ENCODE measurements at regions not wholly inside any gene's neighbourhood (a gene's known extent, or its start where the extent isn't known, plus 50 kb on each side); places are given as distances from the start of the nearest gene placed in this dataset.

DNA sequence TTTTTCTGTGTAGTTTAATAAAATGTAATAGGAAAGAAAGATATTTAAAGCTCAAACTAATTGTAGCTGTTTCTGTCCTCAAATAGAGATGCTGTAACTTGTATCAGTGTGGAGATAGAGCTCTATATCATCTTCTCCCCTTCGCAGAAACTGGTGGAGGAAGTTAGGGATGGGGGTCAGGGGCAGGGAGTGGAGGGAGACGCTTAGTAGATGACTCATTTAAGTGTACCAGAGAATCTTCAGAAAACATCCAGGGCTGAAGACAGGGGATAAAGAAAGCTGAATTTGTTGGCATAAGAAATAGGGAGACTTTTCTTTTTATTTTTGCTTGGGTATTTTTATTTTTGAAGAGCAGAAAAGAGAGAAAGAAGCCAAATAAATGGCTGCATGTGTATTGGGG, 282.6 kb upstream of the DPYD start:
- DNase-seq (ENCODE audit: low read depth): peak; percentile 31

DNA sequence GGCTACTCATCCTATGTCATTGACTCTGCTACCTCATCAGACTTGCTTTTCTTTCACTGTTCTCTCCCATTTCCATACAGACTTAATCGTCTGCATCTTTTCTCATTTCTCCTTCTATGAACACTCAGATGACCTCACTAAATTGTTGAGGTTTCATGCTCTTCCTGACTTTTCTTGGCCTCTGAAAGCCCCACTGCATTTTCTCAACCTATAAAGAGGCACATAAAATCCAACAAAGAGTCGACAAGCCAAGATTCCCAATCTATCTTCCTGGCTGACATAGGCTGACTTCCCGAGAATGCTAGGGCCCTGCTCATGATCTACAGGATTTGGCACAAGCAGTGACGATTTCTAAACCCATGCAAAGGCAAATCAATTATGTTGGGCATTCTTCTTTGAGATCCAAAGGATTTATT, 280.8 kb upstream of the DPYD start:
- peak; percentile 32 for DNase-seq (ENCODE audit: low read depth)

DNA sequence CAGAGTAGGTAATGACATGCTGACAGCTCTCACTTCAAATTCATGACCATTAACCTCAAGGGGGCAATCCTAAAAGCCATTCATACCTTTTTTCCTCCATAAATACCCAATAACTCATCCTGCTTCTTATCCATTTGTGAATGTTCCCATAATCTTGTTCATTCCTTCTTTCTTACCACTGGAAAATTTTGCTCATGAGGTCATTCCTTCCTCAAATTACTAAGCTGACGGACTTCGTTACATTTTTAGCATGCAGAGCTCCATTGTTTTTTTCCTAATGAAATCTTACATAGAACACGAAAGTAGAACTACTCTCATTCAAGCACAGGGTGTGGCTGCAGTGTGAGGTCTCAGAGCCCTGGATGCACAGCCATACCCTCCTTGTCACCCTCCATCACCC, 276.5 kb upstream of the DPYD start:
- no peak for DNase-seq (ENCODE audit: low read depth)

DNA sequence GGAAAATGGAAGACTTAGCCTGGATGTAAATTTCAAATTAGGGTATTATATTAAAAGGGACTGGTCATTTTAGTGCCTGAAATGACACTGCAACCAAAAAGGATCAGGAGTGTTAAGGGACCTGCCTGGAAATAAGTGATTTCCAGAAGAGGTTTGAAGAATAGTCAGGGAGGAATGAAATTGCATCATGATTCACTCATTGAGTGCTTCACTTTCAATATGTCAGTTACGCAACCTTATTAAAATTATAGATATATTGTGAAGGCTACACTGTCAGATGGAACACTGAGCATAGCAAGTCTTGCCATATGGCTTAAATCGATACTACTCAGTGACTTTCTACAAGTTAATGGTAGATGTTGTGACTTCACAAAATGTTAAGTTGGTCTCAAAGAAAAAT, 275.2 kb upstream of the DPYD start:
- no peak for DNase-seq (ENCODE audit: low read depth)

DNA sequence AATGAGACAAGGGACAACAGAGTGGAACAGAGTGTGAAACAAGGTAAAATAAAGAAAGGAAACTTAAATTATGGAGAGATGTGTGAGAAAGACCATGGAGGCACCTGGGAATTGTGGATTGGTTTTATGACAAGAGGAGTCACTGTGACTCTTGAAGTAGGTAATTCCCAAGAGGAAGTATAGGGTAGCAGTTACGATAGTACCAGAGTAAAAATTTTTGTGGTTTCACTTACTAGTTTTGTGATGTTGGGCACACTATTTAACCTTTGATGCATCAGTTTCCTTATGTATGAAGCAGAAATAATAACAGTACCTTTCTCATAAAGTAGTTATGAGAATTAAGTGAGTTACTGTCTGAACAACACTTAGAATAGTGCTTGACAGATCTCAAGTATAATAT, 267.9 kb upstream of the DPYD start:
- DNase-seq (ENCODE audit: low read depth): no peak

DNA sequence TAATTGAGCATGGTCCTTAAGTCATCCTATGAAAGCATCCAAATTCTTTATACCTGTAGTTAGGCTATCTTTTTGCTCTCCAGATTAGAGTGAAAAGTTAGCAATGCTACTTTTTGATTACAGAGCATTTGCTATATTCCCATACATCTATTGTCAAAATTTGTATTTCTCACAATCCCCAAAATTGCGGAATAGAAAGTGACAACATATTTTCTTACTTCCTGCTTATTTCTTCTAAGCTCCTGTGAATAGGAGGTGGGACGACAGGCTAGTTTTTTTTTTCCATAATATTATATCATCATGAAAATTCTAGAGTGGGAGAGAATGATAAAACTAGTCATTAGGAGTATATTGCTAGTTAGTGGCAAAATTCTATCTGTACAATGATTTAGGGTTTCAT, 264.0 kb upstream of the DPYD start:
- no peak for DNase-seq (ENCODE audit: low read depth)

DNA sequence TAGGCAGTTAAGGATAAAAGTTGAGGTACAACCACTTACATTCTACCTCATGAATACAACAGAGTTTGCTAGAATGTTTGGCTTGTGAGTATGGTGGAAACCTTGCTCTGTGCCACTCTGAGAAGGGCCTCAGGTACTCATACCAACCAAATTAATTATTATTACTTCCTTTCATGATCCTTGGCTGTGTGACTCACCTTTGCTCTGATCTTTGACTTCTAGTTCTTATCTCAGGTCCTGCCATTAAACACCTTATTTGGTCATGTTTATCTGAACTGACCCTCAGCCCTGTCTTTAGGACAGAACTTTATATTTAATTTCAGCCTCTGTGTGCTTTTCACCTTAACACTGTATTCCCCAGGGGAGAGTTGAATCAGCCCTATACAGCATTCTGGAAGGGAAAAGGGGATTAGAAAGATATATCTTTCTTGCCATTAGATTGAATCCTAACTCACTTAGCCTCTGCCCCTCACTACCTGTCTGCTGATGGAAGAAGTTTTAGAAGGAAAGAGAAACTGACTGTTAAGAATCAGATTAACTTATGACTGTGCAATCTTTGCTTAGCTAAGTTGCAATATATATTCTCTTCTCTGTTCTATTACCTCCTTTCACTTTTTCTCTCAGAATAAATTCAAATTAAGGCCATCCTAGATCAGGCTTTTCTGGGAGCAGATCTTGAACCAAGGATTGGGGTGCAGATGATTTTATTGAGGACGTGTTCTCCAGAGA, 260.4 kb upstream of the DPYD start:
- no peak for DNase-seq (ENCODE audit: low read depth)

DNA sequence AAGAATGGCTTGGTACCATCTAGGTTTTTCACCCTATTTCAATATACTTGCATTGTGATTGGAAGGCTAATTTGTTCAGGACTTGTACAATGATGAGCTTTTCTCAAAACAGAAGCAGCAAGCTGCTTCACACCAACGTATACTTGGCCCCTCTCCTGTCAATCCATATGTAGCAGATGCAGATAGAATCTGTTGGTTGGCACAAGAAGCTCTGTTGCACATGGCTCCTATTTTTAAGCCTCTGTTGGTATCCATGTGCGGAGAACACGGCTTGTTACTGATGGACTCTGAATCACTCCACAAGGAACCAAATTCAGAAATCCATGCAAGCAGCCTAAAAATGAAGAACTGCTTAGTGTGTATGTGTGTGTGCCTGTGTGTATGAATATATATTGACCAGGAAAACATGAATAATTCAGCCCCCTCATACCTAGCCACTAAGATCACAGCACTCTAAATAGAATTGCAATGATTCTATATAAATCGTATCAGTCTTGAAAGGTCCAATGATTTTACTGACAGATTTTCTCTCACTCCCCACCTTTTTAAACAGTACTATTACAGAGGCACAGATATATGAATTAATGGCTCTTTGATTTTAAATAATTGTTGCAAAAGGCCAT, 258.4 kb upstream of the DPYD start:
- no peak for DNase-seq (ENCODE audit: low read depth)

DNA sequence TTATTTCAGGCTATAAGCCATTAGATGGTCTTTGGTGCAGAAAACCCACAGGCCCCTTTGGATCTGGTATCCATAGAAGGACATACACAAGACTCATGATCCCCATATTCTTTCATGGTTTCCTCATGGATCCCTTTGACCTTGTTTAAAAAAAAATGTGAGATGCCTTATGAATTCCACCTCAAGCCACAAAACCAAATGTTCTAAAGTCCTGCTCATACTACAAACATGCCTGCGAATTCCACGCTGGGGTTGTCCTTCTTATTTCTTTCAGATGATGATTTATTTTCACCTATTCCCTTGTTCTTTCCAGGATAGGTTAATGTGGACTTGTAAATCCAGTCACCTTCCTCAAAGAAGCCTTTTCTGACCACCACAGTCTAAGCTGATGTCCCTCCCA, 256.9 kb upstream of the DPYD start:
- no peak for DNase-seq (ENCODE audit: low read depth)

DNA sequence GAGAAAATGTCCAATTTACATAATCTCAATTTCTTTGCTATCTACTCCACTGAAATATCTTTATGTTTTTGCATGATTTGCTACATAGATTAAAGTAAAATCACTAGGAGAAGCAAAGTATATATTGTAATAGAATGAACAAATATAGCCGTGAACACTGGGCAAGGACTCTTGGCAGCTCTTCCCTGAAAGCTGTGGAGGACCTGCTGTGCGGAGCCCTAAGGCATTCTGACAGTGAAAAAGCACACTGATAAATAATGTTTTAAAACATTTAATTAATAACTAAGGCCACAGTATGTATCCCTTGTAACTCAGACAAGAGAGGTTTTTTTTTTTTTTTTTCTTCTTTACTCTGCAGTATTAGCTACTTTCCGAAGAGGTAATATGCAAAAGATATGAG, 256.1 kb upstream of the DPYD start:
- DNase-seq (ENCODE audit: low read depth): no peak

DNA sequence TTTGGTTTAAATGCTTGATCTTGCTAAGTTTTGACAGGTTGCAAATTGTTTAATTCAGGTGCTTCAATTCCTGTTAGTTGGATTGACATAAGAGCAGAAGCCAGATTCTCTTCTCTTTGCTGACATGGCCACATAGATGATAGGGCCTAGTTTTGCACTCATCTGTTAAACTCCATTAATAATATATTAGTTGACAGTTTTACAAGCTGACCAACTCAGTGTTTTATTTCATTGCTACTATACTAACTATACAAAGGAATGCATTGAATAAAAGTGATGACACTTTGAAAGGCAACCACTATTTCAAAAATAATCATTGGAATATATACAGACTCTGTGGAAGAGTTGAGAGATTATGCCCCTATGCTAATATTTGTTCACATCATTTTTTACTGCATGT, 255.6 kb upstream of the DPYD start:
- no peak for DNase-seq (ENCODE audit: low read depth)

DNA sequence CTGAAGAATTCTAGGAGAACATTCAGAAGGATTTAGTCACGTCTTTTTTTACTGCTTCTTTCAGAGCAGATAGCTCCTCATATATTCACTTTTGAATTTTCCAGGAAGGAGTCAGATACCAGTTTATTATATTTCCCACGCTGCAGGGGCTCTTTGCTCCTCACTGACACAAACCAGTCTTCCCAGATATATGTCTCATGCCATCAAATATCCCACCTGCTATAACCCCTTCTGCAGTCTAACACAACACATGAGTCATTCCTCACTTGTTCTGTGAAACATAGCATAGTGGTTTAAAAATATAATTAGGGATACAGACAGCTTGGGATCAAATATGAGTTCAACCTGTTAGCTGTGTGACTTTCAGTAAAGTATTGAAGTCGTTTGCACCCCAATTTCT, 251.7 kb upstream of the DPYD start:
- no peak for DNase-seq (ENCODE audit: low read depth)

DNA sequence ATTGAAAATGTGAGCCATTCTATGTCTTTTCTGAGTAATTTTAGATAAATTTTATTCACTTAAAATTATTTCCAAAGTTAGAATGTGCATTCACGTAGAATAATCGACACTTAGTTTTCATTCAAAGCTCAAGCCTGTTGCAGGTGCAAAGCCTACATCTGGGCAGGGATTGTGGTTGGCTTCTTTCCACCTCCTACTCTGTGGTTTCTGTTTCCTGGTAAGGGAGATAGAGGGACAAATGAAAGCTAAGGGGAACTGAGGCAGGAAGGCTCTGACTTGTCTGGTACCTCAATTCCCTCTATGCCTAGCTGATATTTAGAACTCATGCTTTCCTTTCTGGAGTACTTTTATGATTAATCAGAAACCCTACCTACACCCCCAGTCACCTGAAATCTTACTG, 251.2 kb upstream of the DPYD start:
- no peak for DNase-seq (ENCODE audit: low read depth)

DNA sequence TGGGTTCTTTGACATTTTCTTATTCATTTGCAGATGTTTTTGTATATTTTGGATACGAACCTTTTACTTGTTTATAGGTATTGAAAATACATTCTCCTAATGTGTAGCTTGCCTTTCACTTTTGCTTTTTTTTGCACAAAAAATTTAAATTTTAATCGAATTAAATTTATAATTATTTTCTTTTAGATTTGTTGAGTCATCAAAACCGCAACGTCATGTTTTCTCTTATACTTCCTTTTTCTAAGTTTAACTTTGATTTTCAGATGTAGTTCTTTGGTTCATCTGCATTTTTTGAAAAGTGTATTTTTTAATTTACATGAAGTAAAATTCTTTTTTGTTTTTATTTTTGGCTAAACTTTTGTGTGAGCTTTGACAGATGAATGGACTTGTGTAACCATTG, 243.7 kb upstream of the DPYD start:
- DNase-seq (ENCODE audit: low read depth): no peak

DNA sequence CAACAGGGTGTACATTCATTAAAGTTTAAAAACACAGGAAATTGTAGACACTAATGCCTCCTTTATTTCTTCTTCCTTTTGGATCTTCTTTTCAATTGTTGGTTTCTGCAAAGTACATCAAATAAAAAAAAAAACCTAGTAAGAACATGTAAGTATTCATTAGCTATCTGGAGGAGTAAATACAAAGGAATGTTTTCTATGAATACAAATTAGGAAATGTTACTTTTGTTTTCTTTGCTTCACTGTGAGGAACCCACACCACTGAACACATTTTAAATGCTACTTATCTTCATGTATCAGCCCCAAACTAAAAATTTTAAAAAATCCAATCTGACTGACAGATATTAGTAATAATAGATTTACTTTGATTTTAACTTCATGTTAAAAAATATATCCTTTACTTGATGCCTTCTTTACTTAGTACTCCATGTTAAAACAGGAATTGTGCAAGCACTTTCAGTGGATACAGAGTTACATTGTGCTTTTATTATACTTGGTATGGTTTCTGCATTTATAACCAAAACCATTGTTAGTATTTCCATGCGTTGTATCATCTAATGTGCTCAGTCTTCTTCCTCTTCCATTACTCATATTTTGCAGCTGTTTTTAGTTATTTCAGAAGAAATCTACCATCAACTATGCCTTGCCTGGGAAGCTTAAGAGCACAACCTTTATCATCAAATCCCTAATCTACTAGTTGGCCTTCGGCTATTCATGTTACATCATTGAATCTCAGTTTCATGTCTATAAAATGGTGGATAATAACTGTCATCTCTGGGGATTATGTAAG, 236.9 kb upstream of the DPYD start:
- peak; percentile 30 for DNase-seq (ENCODE audit: low read depth)

DNA sequence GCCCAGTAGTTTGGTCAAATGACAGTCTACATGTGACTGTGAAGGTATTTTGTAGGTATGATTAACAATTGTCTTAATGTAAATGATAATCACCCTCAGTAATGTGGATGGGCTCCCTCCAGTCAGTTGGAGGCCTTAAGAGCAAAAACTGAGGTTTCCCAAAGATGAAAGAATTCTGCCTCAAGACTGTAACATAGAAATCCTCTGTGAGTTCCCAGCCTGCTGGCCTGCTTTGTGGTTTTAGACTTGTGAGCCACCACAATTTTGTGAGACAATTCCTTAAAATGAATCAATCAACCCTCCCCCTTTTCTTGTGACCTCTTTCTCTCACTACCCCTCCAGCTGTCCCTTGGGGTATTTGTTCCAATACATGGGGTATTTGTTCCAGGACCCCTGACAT, 226.4 kb upstream of the DPYD start:
- DNase-seq (ENCODE audit: low read depth): no peak

DNA sequence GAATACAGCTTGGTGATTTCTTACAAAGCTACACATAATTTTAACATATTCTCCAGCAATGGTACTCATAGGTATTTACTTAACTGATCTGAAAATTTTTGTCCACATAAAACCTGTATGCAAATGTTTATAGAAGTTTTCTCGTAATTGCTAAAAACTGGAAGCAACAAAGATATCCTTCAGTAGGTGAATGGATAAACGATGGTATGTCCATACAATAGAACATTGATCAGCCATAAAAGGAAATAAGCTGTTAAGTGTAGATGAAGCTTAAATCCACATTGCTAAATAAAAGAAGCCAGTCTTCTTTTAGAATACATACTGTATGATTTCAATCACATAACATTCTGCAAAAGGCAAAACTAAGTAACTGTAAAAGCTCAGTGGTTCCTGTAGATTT, 224.8 kb upstream of the DPYD start:
- DNase-seq (ENCODE audit: low read depth): no peak

DNA sequence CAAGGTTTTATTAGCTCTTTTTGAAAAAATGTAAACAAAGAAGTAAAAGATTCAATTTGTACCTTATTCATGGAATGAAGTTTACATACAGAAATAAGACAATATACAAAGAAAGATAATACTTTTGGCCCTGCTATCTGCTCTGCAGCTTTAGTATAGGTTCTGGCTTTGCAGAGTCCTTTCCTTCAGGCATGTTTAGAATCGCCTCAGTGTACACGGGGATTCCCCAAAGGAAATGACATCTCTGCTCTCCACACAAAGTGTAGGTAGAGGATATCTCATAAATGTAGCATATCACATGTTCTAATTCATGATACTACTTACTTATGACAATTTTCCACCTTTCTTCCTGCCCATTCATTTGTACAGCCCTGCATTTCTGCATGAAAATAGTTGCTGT, 222.6 kb upstream of the DPYD start:
- no peak for DNase-seq (ENCODE audit: low read depth)

DNA sequence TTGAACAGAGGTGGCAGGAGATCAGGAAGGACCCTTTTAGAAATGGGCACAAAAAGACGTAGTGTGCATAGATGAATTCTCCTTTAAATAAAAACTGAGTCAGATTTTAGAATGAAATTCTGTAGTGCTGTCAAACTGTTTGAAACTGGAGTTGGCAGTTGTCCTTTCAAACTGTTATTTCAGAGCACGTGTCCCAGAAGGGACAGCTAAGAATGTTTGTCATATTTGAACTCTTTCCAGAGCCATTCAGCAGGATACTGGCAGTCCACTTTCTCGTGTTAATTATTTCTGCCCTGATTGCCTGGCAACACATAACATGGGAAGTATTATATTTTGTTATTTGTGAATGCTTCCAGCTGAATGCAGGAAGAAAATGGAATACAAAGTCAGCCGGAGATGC, 212.3 kb upstream of the DPYD start:
- no peak for DNase-seq (ENCODE audit: low read depth)

DNA sequence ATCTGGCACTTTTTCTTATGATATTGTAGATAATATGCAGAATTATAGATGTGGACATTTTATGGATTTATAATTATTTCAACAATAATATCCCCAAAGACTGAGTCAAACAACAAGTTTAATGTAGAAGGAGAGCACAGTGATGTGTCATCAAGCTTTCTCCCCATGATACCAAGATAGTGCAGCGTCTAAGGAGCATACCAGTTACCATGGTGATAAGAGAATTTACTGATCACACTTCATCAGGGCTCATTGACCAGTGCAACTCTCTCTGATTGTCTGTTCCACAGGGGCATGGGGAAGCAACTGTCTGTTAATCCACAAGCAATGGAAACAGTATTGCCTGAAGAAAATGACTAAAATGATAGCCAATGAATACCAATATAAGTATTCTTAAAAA, 209.6 kb upstream of the DPYD start:
- no peak for DNase-seq (ENCODE audit: low read depth)

DNA sequence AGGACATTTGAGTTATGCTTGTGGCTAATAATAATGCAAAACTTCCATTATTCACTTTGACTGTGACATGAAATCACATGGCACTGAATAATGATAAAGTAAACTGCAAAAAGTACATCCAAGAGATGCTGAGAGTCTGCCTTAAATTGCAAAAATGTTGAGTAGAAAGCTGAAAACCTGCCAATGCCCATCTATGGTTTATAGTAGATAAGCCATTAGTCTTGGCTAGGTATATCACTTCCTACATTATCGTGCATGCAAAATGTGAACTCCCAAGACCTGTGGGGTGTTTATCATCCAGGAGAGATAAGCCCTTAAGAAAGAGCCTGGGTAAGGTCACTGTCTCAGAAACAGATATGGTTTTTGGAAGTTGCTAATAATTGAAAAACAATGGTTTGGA, 208.7 kb upstream of the DPYD start:
- no peak for DNase-seq (ENCODE audit: low read depth)

DNA sequence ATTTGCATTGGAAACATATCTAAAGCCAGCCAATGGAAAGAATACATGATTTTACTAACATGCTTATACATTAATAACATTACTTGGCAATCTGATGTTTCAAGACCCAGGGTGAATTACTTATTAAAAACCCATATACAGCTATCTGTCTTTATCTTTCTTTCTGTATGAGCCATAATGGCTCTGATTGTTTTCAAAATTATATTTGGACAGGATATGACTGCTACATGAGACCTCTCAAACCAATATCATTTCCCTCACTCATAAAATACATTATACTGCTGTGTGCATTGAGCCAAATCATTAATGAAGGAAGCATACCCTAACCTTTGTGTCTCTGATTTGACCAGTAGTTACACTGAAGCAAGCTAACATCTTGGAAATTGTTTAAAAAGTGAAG, 205.9 kb upstream of the DPYD start:
- no peak for DNase-seq (ENCODE audit: low read depth)

DNA sequence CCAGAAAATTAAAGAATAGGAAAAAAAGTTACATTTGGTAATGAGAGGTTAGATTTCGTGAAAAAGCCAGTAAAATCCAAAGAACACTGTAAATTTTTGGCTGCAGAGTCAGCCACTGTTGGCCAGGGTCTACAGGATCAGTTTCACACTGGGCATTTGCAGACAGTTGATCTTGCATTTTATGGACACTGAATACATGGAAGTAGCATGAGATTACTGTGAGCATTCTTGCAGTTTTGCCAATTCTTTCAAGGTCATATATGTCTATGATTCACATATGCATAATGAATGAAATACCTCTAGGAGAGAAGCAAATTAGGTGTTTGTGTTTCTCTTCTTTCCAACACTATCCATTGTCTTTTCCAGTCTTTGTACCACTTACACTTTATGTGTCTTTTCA, 200.8 kb upstream of the DPYD start:
- DNase-seq (ENCODE audit: low read depth): no peak
